AG04450 (cell line): ENCODE measurements at regions not wholly inside any gene's neighbourhood (a gene's known extent, or its start where the extent isn't known, plus 50 kb on each side); places are given as distances from the start of the nearest gene placed in this dataset. TPM values are rescaled to one million over a fixed set of nuclear protein-coding genes. Genes with fewer than 3 reads are reported as not detected.
A peak's percentile ranks its signal among the peaks of the same experiment; 100 is the strongest.

Experiments
- CTCF ChIA-PET: fragments of 300-600, 350-600 bp; formaldehyde crosslinking; extraction: SDS; loops from one replicate; lab custom pipeline; 2022; ENCODE audit warnings: antibody characterized with exemption, inconsistent platforms; lab: Charles Lee
- POLR2A ChIA-PET: fragments of 350-600 bp; formaldehyde crosslinking; extraction: SDS; loops from one replicate; lab custom pipeline; 2021; ENCODE audit warnings: antibody characterized with exemption, inconsistent platforms; lab: Yijun Ruan, JAX
- DNase-seq: peaks from one replicate; pipeline ENCODE4 v3.0.0-alpha.2; 2011; ENCODE audit warnings: low read depth, low spot score
- H3K27ac ChIP-seq: one replicate; pipeline ENCODE4 v1.5.1; 2012; ENCODE audit warnings: low read depth, low read length, control low read depth
- H3K27me3 ChIP-seq: one replicate; pipeline ENCODE4 v1.6.0; 2012; ENCODE audit warnings: low read length; ENCODE audit not compliant: control insufficient read depth, insufficient read depth
- H3K4me3 ChIP-seq: 2 replicates; pipeline ENCODE4 v1.5.1; 2011; ENCODE audit warnings: mild to moderate bottlenecking, low read depth, low read length, control low read depth
- H3K9me3 ChIP-seq: 2 replicates; pipeline ENCODE4 v1.5.1; 2012; ENCODE audit warnings: low read length; ENCODE audit not compliant: control insufficient read depth, insufficient read depth
- small RNA-seq: library from RNA; depleted of rRNA; stranded (forward); fragments of <200 nt; gene quantifications from one replicate; pipeline ENCODE3, GENCODE V24; 2012; ENCODE audit warnings: low read depth; ENCODE audit not compliant: insufficient read length
- TF ChIP-seq, protein P1 (sequence below): IDR thresholded peaks from 2 replicates; pipeline ENCODE4 v1.5.1; 2011; ENCODE audit warnings: low read depth, low read length, control low read depth, inconsistent platforms

DNA sequence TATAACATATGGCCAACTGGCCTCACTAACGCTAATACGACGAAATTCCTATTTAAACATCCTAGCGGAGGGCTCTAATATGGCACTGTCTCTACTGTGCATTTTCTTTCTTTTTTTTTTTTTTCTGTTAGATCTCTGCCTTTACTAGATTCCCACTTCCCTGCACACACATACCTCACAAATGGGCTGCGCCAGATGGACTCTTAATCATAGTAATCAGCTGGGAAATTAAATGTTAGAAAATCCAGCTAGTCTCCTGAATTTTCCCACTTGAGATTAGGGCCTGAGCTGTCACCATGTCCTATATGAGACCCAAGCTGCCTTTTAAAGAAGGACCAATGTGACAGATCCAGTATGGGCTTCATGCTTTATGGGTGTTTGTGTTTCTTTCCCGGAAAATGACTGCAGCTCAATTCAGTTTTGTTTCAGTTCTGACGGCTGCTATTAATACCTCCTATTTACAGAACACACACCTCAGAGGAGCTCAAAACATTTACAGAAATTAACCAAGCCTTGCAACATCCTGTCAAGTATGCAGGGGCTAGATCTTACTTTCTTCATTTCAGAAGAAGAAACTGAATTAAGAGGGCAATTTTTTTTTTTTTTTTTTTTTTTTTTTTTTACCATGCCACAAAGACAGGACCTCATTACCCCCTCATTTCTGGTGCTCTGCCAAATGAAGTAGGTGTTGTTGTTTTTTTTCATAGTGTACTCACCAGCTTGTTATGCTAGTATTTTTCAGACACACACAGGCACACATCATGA, 49.8 kb upstream of the BLID start:
- TF ChIP-seq, protein P1, sequence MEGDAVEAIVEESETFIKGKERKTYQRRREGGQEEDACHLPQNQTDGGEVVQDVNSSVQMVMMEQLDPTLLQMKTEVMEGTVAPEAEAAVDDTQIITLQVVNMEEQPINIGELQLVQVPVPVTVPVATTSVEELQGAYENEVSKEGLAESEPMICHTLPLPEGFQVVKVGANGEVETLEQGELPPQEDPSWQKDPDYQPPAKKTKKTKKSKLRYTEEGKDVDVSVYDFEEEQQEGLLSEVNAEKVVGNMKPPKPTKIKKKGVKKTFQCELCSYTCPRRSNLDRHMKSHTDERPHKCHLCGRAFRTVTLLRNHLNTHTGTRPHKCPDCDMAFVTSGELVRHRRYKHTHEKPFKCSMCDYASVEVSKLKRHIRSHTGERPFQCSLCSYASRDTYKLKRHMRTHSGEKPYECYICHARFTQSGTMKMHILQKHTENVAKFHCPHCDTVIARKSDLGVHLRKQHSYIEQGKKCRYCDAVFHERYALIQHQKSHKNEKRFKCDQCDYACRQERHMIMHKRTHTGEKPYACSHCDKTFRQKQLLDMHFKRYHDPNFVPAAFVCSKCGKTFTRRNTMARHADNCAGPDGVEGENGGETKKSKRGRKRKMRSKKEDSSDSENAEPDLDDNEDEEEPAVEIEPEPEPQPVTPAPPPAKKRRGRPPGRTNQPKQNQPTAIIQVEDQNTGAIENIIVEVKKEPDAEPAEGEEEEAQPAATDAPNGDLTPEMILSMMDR, result no peak
- peak overlapping the region; percentile 53 for H3K27ac ChIP-seq
- no peaks in the 10 kb centered on the region for H3K27me3 ChIP-seq
- no peak for DNase-seq
- no peaks in the 10 kb centered on the region for H3K9me3 ChIP-seq
- ChIA-PET POLR2A (interaction anchor here (0.6 to 1.3 kb wide), 8 partner anchors 15 to 580 kb away, joined by 3 to 8 read pairs (median 4); no protein-coding TSS in a partner anchor), CTCF (interaction anchor here (0.6 to 1.5 kb wide), 4 partner anchors 46 to 511 kb away, joined by 4 to 7 read pairs (median 6); no protein-coding TSS in a partner anchor)
- H3K4me3 ChIP-seq, result no peak overlapping the region

Small RNA genes in the stretch of these regions (small RNA-seq; reads per million reads assigned to genes)
- gene RNU4ATAC10P (not detected), gene RNU4ATAC5P (not detected), gene RNU6-592P (not detected)
